GM12875 (cell line): ENCODE measurements at regions not wholly inside any gene's neighbourhood (a gene's known extent, or its start where the extent isn't known, plus 50 kb on each side); places are given as distances from the start of the nearest gene placed in this dataset.

Experiments
- H3K4me3 ChIP-seq: one replicate; pipeline ENCODE4 v1.5.1; 2011; ENCODE audit warnings: low read depth, low read length, control low read depth
- TF ChIP-seq, protein P1 (sequence below): IDR thresholded peaks from 2 replicates; pipeline ENCODE4 v1.5.1; 2011; ENCODE audit warnings: low read depth, mild to moderate bottlenecking, control low read depth, inconsistent platforms, low read length, moderate library complexity, borderline replicate concordance; ENCODE audit not compliant: insufficient read depth

DNA sequence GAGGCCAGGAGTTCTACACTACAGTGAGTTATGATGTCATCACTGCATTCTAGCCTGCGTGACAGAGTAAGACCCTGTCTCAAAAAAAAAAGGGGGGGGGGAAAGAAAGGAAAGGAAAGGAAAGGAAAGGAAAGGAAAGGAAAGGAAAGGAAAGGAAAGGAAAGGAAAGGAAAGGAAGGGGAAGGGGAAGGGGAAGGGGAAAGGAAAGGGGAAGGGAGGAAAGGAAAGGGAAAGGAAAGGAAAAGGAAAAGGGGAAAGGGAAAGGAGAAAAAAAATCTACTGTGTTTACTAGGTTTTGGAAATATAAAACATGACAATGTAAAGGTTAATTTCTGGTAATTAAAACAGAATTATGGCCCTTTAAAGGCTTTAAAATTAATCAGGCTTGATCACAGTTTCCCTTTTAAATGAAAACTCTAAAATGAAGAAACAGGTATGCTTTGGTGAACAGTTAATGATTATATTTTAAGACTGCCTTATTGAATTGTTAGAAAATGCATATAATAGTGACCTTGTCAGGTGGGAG lies 131.9 kb upstream of the POU5F2 start:
- H3K4me3 ChIP-seq = no peak overlapping the region
- TF ChIP-seq, protein P1, sequence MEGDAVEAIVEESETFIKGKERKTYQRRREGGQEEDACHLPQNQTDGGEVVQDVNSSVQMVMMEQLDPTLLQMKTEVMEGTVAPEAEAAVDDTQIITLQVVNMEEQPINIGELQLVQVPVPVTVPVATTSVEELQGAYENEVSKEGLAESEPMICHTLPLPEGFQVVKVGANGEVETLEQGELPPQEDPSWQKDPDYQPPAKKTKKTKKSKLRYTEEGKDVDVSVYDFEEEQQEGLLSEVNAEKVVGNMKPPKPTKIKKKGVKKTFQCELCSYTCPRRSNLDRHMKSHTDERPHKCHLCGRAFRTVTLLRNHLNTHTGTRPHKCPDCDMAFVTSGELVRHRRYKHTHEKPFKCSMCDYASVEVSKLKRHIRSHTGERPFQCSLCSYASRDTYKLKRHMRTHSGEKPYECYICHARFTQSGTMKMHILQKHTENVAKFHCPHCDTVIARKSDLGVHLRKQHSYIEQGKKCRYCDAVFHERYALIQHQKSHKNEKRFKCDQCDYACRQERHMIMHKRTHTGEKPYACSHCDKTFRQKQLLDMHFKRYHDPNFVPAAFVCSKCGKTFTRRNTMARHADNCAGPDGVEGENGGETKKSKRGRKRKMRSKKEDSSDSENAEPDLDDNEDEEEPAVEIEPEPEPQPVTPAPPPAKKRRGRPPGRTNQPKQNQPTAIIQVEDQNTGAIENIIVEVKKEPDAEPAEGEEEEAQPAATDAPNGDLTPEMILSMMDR = no peak

DNA sequence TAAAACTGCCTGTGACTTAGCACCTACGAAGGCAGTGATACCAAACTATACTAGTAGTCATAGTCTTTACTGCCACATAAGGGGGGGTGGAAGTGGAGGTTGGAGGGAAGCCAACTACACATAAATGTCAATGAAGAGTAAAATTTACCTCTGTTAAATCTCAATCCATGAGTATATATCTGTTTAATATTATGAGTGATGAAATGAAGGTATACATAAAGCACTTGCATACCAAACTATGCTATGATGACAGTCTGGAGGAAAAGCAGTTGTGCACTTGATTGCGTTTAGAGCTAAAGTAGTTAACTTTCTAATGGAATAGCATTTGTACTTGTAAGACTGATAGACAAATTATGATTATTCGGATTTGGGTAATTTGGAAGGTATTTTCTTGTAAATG lies 129.2 kb upstream of the POU5F2 start:
- TF ChIP-seq, protein P1 = no peak
- H3K4me3 ChIP-seq = no peak overlapping the region

DNA sequence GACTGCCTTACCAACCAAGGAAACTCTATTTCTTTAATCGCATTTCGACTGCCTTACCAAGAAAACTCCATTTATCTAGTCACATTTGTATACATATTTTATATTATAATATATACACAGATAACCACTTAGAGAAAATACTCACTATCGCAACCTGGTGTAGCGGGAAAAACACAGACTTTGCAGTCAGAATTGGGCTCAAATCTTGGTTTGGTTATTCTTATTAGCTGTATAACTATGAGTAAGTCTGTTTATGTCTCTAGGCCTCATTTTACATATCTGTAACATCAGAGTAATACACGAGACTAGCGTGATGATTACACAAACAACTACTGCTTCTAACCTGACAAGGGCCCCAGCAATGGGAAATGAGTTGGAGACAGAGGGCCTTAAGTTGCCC lies 127.5 kb upstream of the POU5F2 start:
- TF ChIP-seq, protein P1 = no peak
- no peak overlapping the region for H3K4me3 ChIP-seq

DNA sequence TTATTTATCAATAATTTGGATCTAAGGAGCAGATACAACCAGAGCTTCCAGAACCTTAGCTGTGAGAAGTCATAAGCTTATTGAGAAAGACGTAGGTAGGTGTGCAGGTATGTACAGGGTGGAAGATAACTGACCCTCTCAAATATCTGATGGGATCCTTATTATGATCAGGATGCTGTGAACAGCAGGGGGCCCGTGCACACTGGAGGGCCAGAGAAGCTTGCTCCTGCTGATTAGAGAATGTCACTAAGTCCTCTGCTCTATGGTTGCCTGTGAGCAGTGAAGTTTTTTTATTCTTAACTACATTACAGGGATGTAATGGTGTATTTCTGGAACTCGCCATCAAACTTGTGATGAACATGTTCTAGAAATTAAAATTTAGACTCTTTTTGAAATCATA lies 108.9 kb upstream of the POU5F2 start:
- TF ChIP-seq, protein P1 = no peak
- no peak overlapping the region for H3K4me3 ChIP-seq

DNA sequence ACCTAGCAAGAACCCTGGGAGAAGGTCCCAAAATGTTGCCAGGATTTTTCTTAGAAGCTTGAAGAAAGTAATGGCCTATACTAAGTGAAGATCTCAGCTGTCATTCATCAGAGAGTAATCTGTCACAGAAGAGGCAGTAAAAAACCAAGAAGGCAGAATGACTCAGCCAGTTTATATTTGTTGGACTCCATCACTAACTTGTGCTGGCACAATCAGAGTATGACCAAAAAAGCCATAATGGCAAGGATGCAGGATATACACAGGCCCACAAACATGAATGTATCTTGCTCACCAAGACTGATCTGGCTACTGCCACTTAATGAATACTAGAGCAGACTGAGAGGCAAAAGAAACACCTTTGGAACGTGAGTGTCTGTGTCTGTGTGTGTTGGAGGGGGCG lies 104.0 kb upstream of the POU5F2 start:
- TF ChIP-seq, protein P1 = no peak
- no peak overlapping the region for H3K4me3 ChIP-seq

DNA sequence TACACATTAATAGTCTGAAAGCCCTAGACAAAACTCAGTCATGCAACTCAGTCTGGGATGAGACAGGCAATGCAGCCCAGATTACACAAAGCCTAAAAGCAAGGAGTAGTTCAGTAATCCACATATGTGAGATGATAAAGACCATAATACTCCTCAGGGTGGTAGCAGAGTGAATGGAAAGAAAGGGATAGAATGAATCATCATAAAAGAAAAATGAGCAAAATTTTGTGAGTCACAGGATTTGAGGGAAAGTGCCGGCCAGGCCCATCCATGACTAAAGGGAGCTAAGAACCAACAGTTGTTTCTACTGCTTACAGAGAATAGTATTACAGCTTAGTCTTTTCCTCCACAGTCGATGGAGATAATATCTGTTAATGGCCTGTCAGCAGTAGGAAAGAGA lies 90.0 kb upstream of the POU5F2 start:
- TF ChIP-seq, protein P1 = no peak
- no peak overlapping the region for H3K4me3 ChIP-seq

DNA sequence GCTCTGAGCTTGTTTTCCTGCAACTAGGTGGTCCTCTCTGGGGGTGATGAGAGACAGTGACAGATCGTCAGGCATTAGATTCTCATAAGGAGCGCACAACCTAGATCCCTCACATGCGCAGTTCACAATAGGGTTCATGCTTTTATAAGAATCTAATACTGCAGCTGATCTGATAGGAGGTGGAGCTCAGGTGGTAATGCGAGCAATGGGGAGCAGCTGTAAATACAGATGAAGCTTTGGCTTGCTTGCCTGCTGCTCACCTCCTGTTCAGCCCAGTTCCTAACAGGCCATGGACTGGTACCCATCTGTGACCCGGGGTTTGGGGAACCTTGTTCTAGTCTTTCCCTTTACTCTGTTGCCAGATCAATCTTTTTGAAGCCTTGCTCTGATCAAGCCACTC lies 89.5 kb upstream of the POU5F2 start:
- no peak overlapping the region for H3K4me3 ChIP-seq
- TF ChIP-seq, protein P1 = no peak
